K562 (cell line): ENCODE measurements at regions not wholly inside any gene's neighbourhood (a gene's known extent, or its start where the extent isn't known, plus 50 kb on each side); places are given as distances from the start of the nearest gene placed in this dataset.

Experiments
- AFF1 ChIP-seq, 2 experiments: fragments of 450-650 bp; IDR thresholded peaks; 2 replicates each; pipeline ENCODE4 v1.6.1; 2018; ENCODE audit warnings: mild to moderate bottlenecking in 2 of 2, low read depth in 1 of 2; ENCODE audit not compliant: partially characterized antibody in 2 of 2
- CBX3 ChIP-seq, 2 experiments: IDR thresholded peaks; 1 replicate in 1 of 2; 2 replicates in 1 of 2; pipeline ENCODE4 v1.6.1; 2012; ENCODE audit warnings: inconsistent platforms in 2 of 2, low read length in 2 of 2, borderline replicate concordance in 1 of 2, control low read depth in 1 of 2
- CTCF ChIP-seq, 3 experiments: IDR thresholded peaks in 2 of 3; conservative IDR thresholded peaks in 1 of 3; 2 replicates each; pipeline ENCODE4 v1.5.1; 2011 to 2012; ENCODE audit warnings: low read length in 3 of 3, mild to moderate bottlenecking in 3 of 3, control low read depth in 2 of 3, improper control_type of control experiment in 1 of 3, inconsistent platforms in 1 of 3, low read depth in 1 of 3, mixed read lengths in 1 of 3, moderate library complexity in 1 of 3; ENCODE audit not compliant: insufficient read depth in 2 of 3
- ELF1 ChIP-seq: fragments of 200-800 bp; sonication (Bioruptor generic); IDR thresholded peaks from 2 replicates; pipeline ENCODE4 v1.6.1; 2016; ENCODE audit warnings: missing genetic modification characterization, missing compliant biosample characterization
- ELF4 ChIP-seq: fragments of 450-650 bp; formaldehyde crosslinking; IDR thresholded peaks from 2 replicates; pipeline ENCODE4 v1.4.0; 2022; ENCODE audit warnings: missing genetic modification characterization
- FOXP4 ChIP-seq: sonication (generic); formaldehyde crosslinking; IDR thresholded peaks from 2 replicates; pipeline ENCODE4 v1.8.0; 2022; ENCODE audit warnings: mild to moderate bottlenecking, missing genetic modification reagents, borderline replicate concordance
- KAT7 ChIP-seq: sonication (generic); formaldehyde crosslinking; IDR thresholded peaks from 2 replicates; pipeline ENCODE4 v1.8.0; 2022; ENCODE audit warnings: missing genetic modification reagents, mild to moderate bottlenecking, borderline replicate concordance
- MCM5 ChIP-seq: fragments of 450-650 bp; IDR thresholded peaks from 2 replicates; pipeline ENCODE4 v1.6.1; 2016; ENCODE audit warnings: low read depth
- MCM7 ChIP-seq, 2 experiments: fragments of 450-650 bp; IDR thresholded peaks; 2 replicates each; pipeline ENCODE4 v1.6.1; 2016 to 2018
- POU5F1 ChIP-seq: fragments of 150-350 bp; IDR thresholded peaks from 2 replicates; pipeline ENCODE4 v1.6.1; 2014; ENCODE audit warnings: borderline replicate concordance, low read length, low read depth, mild to moderate bottlenecking; ENCODE audit not compliant: partially characterized antibody
- PRPF4 ChIP-seq: fragments of 200-400 bp; formaldehyde crosslinking; IDR thresholded peaks from one replicate; pipeline ENCODE4 v1.6.1; 2017; ENCODE audit warnings: low read length, low read depth, mild to moderate bottlenecking; ENCODE audit not compliant: insufficient read depth, poor library complexity, severe bottlenecking
- ZNF384 ChIP-seq: IDR thresholded peaks from 2 replicates; pipeline ENCODE4 v1.6.1; 2012; ENCODE audit warnings: low read depth, low read length, improper control_type of control experiment
- ZNF512 ChIP-seq: IDR thresholded peaks from 2 replicates; pipeline ENCODE4 v1.6.1; 2016; ENCODE audit warnings: missing genetic modification characterization, missing compliant biosample characterization
- TF ChIP-seq, protein P1 (sequence below): fragments of 450-650 bp; IDR thresholded peaks from 2 replicates; pipeline ENCODE4 v1.6.1; 2016; ENCODE audit warnings: borderline replicate concordance

- TF ChIP-seq ZNF512 (tag) (no peak), CBX3 (IDR thresholded peaks at IDR 0.05; ENCODE audit: borderline replicate concordance in 1 of 2, low read length in 2 of 2) (no peak), POU5F1 (no peak), PRPF4 (no peak), CTCF (IDR thresholded peaks at IDR 0.05 in 2 of 3, conservative IDR thresholded peaks at IDR 0.05 in 1 of 3; ENCODE audit: insufficient read depth in 2 of 3, low read depth in 1 of 3, low read length in 3 of 3) (no peak), ZNF384 (no peak), MCM5 (no peak), AFF1 (IDR thresholded peaks at IDR 0.05; ENCODE audit: low read depth in 1 of 2, partially characterized antibody in 2 of 2) (no peak), MCM7 (IDR thresholded peaks at IDR 0.05) (no peak), FOXP4 (CRISPR knock-in tag) (no peak), ELF4 (CRISPR knock-in tag) (no peak), KAT7 (CRISPR knock-in tag) (no peak), ELF1 (tag) (no peak)
- TF ChIP-seq, protein P1, sequence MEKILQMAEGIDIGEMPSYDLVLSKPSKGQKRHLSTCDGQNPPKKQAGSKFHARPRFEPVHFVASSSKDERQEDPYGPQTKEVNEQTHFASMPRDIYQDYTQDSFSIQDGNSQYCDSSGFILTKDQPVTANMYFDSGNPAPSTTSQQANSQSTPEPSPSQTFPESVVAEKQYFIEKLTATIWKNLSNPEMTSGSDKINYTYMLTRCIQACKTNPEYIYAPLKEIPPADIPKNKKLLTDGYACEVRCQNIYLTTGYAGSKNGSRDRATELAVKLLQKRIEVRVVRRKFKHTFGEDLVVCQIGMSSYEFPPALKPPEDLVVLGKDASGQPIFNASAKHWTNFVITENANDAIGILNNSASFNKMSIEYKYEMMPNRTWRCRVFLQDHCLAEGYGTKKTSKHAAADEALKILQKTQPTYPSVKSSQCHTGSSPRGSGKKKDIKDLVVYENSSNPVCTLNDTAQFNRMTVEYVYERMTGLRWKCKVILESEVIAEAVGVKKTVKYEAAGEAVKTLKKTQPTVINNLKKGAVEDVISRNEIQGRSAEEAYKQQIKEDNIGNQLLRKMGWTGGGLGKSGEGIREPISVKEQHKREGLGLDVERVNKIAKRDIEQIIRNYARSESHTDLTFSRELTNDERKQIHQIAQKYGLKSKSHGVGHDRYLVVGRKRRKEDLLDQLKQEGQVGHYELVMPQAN: no peak
Observed at GRCh38 chr10:61181832-61182231, 237.8 kb upstream of the RHOBTB1 start (continued).
